DND-41 (cell line): ENCODE measurements at regions not wholly inside any gene's neighbourhood (a gene's known extent, or its start where the extent isn't known, plus 50 kb on each side); places are given as distances from the start of the nearest gene placed in this dataset.

Experiments
- EZH2 ChIP-seq: IDR thresholded peaks from 3 replicates; pipeline ENCODE4 v1.6.1; 2012; ENCODE audit warnings: borderline replicate concordance, low read depth, mild to moderate bottlenecking, moderate library complexity, low read length, inconsistent platforms; ENCODE audit not compliant: severe bottlenecking
- TF ChIP-seq, protein P1 (sequence below): IDR thresholded peaks from 2 replicates; pipeline ENCODE4 v1.5.1; 2012; ENCODE audit warnings: borderline replicate concordance, low read length, moderate library complexity, mild to moderate bottlenecking; ENCODE audit not compliant: poor library complexity, severe bottlenecking; ENCODE audit errors: extremely low read depth

- TF ChIP-seq, protein P1, sequence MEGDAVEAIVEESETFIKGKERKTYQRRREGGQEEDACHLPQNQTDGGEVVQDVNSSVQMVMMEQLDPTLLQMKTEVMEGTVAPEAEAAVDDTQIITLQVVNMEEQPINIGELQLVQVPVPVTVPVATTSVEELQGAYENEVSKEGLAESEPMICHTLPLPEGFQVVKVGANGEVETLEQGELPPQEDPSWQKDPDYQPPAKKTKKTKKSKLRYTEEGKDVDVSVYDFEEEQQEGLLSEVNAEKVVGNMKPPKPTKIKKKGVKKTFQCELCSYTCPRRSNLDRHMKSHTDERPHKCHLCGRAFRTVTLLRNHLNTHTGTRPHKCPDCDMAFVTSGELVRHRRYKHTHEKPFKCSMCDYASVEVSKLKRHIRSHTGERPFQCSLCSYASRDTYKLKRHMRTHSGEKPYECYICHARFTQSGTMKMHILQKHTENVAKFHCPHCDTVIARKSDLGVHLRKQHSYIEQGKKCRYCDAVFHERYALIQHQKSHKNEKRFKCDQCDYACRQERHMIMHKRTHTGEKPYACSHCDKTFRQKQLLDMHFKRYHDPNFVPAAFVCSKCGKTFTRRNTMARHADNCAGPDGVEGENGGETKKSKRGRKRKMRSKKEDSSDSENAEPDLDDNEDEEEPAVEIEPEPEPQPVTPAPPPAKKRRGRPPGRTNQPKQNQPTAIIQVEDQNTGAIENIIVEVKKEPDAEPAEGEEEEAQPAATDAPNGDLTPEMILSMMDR: no peak
- TF ChIP-seq EZH2: no peak
Observed at GRCh38 chr3:177729956-177730681, 532.8 kb upstream of the TBL1XR1 start.
